GM18502 (cell line): ENCODE measurements at regions not wholly inside any gene's neighbourhood (a gene's known extent, or its start where the extent isn't known, plus 50 kb on each side); places are given as distances from the start of the nearest gene placed in this dataset.

Experiments used
- ATAC-seq: cut with Tn5 transposase; IDR thresholded peaks from one replicate; pipeline ENCODE4 v1.9.1; 2021; ENCODE audit warnings: mild to moderate bottlenecking; ENCODE audit not compliant: unreplicated experiment, poor library complexity

DNA sequence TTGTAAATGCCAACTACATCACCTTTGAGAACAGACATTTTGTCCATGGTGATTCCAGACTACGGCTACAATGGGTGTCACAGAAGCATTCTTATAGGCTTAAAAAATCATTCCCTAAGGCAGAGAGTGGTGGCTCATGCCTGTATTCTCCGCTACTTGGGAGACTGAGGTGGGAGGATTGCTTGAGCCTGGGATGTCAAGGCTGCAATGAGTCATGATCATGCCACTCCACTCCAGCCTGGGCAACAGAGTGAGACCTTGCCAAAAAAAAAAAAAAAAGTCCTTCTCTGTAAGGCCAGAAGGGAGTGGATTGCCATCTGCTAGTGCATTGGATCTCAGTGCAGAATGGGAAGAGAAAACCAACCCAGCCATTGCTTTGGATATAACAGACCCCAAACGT is 522.5 kb downstream of the VRK1 start:
- ATAC-seq, result no peak

DNA sequence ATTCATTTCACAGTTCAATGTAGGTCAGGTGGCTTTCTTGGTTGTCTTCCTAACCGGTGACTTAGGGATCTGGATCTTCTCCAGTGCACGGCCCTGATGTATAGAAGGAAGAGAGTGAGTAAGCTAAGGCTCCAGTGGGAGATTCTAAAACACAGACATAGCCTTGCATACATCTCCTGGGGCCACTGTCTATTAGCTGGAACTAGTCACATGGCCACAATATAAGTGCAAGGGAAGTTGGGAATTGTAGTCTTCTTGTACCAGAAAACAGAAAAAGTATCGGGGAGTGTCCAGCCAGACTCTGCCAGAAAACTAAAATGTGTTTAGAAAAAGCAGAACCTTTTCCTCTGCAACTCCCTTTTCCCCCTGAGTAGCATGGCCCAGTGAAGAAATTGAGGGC is 531.6 kb downstream of the VRK1 start:
- no peak for ATAC-seq

DNA sequence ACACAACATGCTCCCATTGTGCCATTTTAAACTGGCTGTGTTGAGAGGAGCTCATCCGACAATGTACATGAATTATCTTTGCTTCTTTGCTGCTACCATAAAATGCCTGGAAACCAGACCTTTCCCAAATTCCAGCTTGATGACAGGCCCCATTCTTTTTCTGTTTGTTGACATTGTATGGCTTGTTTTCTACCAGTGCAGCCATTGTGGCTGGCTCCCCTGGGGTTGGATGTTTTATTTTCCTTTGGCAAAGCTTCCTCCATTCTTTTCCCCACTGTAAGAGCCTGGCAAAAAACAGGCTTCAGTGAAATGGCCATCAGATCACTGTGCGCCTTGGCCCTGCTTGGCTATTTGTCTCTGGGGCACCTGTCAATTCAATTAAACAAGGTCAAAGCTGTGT is 532.5 kb downstream of the VRK1 start:
- ATAC-seq, result no peak

DNA sequence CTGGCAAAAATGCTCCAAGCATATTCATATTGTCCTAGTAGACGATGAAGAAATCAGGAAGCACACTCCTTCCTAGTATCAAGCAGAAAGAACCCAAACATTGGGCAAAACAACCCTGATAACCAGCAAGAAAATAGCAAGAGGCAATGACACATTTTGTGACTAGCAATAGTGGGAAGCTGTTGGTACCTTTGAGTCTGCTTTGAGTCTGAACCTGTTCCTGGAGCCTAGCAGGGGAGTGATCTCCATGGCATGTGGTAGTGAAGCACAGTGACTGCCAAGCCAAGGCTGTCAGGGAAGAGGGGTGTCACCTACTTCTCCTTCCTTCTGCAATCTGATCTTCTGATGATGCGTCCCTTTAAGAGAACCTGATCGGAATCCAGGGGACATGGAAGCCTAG is 533.9 kb downstream of the VRK1 start:
- ATAC-seq, result no peak

DNA sequence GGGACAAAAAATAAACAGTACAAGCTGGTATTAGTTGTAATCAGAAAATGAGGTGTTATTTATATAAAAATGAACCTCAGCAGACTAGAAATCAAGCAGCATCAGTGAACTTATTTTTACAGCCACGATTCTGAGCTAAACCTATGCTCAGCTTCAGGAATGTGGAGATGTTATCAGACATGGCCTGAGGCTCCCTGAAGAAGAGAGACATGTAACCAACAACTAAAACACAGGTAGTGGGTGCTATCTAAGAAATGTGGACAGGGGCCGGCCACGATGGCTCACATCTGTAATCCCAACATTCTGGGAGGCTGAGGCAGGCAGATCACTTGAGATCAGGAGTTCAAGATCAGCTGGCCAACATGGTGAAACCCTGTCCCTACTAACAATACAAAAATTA is 534.3 kb downstream of the VRK1 start:
- ATAC-seq, result no peak

DNA sequence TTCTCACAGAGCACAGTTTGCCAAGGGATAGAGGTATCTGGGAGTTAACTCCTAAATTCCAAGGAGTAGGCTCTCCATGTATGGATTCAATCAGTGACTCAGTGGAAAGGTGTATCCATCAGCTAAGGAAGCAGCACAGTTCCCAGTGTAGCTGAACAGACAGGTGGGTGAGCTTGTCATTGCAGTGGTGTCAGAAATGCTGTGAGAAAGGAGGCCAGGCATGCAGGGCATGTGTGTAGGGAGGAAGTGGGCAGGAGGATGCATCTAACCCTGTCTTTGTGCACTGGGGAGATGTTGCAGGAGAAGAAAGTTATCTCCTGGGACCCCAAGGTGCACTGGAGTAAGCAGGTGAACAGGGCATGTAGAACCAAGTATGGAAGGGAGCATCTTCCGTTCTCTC is 539.0 kb downstream of the VRK1 start:
- ATAC-seq, result no peak

DNA sequence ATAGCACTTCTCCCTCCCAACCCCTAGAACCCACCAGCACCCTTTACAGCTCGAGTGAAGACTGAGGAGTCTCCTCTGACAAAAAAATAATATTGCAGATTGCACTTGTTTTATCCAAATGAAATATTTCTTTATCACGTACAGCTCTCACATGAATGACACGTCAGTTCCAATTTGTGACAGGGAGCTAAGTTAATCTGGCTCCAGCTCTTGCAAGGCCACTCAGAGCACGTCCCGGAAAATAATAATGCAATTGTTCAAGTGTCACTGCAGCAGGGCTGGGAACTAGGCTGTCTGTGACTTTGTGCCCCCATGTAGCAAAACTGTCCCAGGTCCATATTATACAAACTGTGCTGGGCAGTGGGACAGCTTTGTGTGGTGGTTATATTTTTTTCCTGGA is 539.6 kb downstream of the VRK1 start:
- ATAC-seq, result no peak

DNA sequence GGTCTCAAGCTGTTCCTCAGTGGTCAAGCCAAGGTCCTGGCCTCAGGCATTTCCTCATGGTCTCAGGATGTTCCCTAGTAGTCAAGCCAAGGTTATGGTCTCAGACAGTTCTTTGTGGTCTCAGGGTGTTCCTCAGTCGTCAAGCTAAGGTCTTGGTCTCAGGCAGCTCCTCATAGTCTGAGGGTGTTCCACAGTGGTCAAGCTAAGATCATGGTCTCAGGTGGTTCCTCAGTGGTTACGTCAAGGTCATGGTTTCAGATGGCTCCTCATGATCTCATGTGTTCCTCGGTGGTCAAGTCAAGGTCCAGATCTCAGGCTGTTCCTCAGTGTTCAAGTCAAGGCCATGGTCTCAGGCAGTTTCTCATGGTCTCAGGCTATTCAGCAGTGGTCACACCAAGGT is 540.1 kb downstream of the VRK1 start:
- no peak for ATAC-seq

DNA sequence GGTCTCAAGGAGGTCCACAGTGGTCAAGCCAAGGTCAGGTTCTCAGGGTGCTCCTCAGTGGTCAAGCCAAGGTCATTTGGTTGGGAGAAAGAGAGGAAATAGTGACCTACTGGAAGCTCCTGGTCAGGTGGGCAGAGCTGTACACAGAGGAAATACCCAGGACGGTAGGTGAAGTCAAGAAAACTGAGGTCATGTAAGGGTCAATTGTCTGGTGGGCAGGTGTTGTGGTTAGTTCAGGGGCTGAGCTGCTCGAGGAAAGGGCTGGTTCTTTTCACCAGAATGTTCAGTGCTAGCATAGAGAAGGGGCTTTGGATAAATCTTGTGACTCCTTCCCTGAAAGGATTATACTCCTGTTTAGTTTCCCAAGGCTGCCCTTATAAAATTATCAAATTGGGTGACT is 540.5 kb downstream of the VRK1 start:
- ATAC-seq, result no peak

DNA sequence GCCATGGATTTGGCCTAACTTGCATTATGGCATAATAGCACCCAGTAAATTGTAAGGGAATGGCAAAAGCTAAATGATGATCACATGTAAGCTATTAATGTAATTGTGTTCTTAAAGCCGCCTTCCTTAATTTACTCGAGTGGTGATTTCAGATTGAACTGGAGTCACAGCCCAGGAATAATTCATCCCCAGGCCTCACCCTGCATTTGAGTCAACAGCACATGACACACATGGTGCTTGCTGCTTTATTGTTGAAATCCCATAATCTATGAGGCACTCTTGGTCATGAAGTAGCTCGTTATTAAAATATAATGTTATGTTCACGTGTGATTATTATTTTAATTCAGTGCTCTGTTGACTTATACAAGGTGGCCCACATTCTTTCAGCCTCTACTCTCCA is 547.5 kb downstream of the VRK1 start:
- ATAC-seq, result no peak

DNA sequence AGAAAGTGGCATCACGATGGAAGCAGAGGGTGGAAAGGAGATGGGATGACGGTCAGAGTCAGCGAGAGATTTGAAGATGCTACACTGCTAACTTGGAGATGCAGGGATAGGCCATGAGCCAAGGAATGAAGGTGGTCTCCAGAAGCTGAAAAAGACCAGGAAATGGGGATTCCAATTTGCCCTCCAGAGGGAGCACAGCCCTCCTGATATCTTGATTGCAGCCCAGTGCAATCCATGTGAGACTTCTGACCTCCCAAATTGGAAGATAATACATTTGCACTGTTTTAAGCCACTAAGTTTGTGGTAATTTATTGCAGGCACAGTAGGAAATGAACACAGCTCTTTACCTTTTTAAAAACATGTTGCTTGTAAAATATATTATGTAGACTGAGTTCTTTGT is 549.5 kb downstream of the VRK1 start:
- no peak for ATAC-seq

DNA sequence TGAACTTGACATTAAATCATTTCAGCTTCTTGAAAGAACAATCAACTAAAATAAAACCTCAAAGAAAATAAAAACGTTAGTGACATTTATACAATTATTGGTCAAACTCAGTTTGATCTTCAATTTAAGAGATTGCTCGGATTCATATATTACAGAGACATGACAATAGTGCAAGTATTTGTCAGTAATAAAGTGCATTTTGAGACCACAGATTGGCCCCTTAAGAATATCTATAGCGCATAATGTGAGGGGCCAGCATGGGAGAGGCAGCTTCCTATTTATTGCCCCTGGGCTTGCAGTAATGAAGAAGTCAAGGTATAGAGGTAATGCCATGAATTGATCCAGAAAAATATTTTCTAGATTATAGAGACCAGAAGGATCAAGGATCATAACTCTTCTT is 552.3 kb downstream of the VRK1 start:
- no peak for ATAC-seq

DNA sequence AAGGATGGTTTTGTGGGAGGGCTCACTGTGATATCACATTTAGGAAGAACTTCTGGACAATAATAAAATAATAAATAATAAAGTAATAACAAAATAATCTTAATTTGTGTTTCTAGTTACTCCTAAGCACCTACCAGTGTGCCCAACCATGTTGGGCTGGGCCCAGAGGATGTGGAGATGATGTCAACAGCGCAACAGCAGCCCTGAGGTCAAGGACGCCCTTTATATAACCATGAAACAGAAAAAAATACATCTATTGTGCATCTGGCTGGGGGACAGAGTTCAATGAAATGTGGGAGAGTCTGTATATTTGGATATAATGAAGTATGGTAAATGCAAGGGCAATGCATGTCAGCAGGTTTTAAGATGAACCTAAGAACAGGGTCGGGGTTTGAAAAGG is 552.8 kb downstream of the VRK1 start:
- ATAC-seq, result no peak

DNA sequence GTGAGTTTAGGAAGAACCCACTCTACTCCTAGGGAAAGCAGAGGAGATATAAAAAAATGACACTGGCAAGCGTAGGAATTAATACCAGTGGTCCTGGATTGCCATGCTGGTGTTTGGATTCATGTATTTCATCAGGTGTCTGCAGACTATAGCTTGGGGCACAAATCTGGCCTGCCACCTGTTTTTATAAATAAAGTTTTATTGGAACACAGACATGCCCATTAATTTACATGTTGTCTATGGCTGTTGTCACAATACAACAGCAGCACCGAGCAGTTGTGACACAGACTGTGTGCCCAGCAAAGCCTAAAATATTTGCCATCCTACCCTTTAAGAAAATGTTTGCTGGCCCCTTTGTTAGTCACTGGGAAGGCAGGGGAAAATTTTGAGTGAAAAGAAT is 553.2 kb downstream of the VRK1 start:
- no peak for ATAC-seq

DNA sequence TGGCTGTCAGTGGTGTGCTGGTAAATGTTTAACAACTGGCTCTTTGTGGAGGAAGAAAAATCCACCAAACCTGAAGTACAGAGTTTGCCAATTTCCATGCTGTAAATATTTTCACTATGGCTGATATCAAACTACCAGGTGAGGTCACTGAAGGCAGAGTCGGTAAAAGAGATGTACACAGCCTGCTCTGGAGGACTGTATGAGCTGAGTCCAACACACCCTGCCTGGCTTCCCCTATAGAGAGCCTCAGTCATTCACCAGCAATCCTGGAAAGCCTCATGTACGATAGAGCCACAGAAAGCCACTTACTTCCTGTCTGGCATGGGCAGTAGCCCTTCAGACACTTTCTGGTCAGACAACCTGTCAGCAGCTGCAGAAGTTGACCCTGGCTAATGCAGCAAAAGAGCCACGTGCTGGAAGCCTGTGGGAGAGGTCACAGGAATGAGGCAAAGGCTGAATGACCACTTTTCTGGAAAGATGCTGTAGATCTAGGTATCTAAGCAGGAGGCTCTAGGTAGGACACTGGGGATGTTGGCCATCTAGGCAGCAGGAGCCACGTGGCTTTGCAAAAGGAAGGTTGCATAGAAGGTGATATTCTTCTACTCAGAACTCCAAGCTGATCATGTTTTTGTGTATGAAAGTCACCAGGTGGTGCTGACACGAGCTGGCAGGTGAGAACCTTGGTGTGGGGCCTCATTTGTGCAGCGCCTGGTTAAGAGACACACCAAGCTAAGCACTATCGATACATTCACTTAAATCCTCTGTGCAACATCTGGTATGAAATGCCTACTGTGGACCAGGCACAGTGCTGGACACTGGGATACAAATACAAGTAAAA is 553.9 kb downstream of the VRK1 start:
- no peak for ATAC-seq

DNA sequence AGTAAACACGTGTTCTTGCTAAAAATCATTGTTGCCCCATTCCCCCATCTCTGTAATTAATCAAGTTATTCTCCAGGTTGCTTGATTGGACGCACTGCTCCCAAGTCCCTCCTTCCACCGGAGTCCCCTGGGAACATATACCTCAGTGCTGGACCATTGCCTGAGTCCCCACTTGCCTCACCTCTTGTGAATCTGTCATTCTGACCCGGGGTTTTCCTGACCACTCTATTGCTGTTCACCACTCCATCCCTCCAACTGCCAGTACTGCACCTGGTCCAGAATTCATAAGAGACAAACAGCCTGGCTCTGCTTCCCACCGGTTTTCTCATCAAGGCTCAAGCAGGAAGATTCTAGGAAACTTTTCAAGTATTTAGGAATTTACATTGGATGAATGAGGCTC is 555.9 kb downstream of the VRK1 start:
- no peak for ATAC-seq

DNA sequence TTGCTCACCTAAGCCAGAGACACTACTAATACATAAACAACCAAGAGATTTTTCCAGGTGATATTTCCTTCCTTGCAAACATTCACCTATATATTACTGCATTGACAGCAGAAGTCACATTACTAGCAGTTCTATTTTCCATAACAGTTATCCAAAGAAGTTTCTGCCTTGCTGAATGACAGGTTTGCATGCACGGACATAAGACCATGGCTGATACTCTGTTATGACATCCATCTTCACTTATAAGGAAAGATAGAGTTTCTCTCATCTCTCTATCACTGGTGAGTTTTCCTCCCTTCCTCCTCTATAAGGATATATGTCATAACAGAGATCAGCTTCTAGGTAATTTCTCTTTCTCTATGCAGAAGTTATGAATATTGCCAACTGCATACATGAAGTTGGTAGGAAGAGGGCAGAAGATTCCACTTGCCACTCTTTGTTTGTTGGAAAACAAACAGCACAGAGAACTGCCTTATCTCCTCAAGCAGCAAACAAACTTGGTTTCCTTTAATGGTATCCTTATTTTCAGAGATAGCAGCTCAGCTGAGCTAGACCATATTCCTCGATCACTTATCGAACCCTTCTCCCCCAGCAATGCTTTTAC is 557.0 kb downstream of the VRK1 start:
- ATAC-seq, result no peak

DNA sequence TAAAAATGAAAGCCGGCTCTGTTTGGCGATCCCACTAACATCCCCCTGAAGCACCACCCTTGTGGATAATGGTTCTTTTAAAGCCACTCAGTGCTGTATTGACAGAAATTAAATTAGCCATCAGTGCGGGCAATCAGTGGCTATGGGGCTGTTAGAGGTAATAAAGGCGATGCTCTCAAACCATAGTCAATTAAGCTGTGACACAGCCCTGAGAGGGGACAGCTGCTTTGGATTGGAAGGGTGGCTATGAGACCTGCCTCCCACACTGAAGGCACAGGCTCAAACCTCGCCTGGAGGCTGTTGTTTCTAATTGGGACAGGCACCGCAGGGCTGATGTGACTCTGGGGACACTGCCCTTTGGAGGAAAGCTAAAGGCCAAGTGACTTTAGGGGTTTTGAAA is 562.2 kb downstream of the VRK1 start:
- ATAC-seq, result no peak

DNA sequence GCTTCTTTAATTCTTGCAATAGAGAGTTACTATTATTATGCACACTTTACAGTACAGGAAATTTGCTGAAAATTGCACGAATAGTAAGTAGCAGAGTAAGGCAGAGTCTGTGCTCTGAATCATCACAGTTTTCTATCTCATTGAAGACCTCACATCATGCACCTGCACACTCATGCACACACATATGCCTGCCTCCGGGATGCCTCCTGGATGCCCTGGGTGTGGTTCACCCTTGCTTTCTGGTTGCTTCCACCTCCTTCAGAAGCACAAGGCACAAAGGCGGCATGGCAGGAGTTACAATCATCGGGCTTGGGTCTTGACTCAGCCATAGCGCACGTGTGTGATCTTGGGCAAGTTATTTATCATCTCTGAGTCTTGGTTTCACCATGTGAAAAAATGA is 564.0 kb downstream of the VRK1 start:
- ATAC-seq, result no peak

DNA sequence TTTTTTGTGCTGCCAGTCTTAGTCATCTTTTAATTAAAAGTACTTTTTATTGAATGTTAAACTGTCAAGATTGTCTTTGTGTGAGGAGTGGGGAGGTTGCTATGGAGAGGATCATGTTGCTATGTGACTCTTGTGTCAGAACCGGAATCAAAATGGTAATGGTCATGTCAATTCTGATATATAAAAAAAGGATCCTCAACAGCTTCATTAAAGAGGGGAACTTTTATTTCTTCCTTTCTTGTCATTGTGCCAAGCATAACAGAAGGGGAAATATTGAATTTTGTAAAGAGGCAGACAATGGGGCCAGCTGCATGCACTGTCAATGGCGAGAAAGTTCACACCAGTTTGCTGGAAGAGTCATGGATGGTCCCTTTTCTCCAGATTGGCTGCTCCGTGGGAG is 564.8 kb downstream of the VRK1 start:
- no peak for ATAC-seq

DNA sequence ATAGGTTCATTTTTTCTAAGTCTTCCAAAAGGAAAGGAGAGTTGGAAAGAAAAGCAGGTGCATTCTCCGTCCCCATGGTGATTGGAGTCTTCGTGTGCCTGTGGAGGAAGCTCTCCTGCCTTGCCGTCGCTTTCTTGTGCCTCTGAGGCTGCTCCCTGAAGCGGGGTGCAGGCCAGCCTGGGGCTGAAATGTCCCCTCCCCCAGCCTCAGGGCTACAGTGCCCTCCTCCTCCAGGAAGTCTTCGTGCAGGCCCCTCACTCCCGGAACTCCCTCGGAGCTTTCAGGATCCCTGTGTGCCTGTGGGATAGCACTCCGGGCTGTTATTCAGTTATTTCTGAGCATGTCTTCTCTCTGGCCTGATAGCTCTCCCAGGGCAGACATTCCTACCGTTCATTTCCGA is 569.2 kb downstream of the VRK1 start:
- no peak for ATAC-seq

DNA sequence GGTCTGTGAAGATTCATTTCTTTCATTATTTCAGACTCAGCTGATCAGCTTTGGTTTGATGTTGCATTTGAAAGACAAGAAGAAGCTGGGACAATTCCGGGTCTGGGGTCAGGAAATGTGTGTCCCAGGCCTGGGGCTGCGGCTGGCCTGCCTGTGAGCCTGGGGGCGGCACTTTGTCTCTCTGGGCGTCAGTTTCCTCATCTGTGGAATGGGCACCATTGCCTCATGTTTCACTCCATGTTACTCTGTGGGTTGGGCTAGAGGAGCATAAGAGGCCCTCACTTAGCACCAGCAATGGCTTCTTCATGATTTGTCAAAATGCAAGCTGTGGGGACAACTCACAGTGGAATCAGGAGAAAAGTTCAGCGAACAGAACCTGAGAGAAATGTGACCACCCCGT is 570.1 kb downstream of the VRK1 start:
- ATAC-seq, result no peak
